Vagina (tissue), 2 donors: ENCODE measurements at regions not wholly inside any gene's neighbourhood (a gene's known extent, or its start where the extent isn't known, plus 50 kb on each side); places are given as distances from the start of the nearest gene placed in this dataset.

Experiments
- DNase-seq, 2 donors: peaks; one replicate each; pipeline ENCODE4 v3.0.0-alpha.2; 2017; ENCODE audit errors: extremely low spot score in 2 of 2
- H3K27ac ChIP-seq: fragments of 200-600 bp; sonication (generic); one replicate; pipeline ENCODE4 v1.5.1; 2019
- H3K27me3 ChIP-seq: fragments of 200-600 bp; sonication (generic); one replicate; pipeline ENCODE4 v1.5.1; 2019
- H3K36me3 ChIP-seq, 2 donors: fragments of 200-600 bp; sonication (generic); one replicate each; pipeline ENCODE4 v1.5.1; 2017 to 2019
- H3K4me1 ChIP-seq: fragments of 200-600 bp; sonication (generic); one replicate; pipeline ENCODE4 v1.5.1; 2019
- H3K4me3 ChIP-seq, 2 donors: fragments of 200-600 bp; sonication (generic); 1 replicate in 1 of 2; 2 replicates in 1 of 2; pipeline ENCODE4 v1.5.1; 2016 to 2019
- H3K9me3 ChIP-seq: fragments of 200-600 bp; sonication (generic); one replicate; pipeline ENCODE4 v1.5.1; 2019
- POLR2A ChIP-seq, 2 donors: fragments of 450-650 bp; IDR thresholded peaks; one replicate each; pipeline ENCODE4 v1.6.1; 2017; ENCODE audit warnings: antibody characterized with exemption in 2 of 2, mild to moderate bottlenecking in 2 of 2, moderate library complexity in 2 of 2
- POLR2AphosphoS5 ChIP-seq, 2 donors: sonication (generic); formaldehyde crosslinking; IDR thresholded peaks; one replicate each; pipeline ENCODE4 v1.9.0; 2017; ENCODE audit warnings: antibody characterized with exemption in 2 of 2, mild to moderate bottlenecking in 2 of 2, low read depth in 1 of 2; ENCODE audit not compliant: insufficient read depth in 1 of 2
- intact Hi-C: fragments of 100-400 bp; cut with DNase I; formaldehyde crosslinking; loops from one replicate; pipeline ENCODE4 v1.15.1; 2023
- TF ChIP-seq, protein P1 (sequence below), 3 experiments: fragments of 450-650 bp in 2 of 3; fragments of 200-600 bp in 1 of 3; sonication (generic) in 1 of 3; IDR thresholded peaks; one replicate each; pipeline ENCODE4 v1.5.1; 2017 to 2019; ENCODE audit warnings: antibody characterized with exemption in 3 of 3, mild to moderate bottlenecking in 2 of 3, moderate library complexity in 2 of 3

GRCh38 chr3:54071601-54072000 is 50.8 kb upstream of the CACNA2D3 start:
- Histone ChIP-seq H3K4me3 (no peak overlapping the region), H3K27ac (no peak overlapping the region), H3K9me3 (peaks cover 11% of the 10 kb centered on the region), H3K27me3 (no peaks in the 10 kb centered on the region), H3K36me3 (no peaks in the 10 kb centered on the region), H3K4me1 (no peaks in the 10 kb centered on the region)
- DNase-seq, result no peak
- intact Hi-C loops, result no loop called here
- TF ChIP-seq POLR2AphosphoS5 (IDR thresholded peaks at IDR 0.05; ENCODE audit: insufficient read depth in 1 of 2, low read depth in 1 of 2) (no peak), POLR2A (IDR thresholded peaks at IDR 0.05) (no peak)
- TF ChIP-seq, protein P1, sequence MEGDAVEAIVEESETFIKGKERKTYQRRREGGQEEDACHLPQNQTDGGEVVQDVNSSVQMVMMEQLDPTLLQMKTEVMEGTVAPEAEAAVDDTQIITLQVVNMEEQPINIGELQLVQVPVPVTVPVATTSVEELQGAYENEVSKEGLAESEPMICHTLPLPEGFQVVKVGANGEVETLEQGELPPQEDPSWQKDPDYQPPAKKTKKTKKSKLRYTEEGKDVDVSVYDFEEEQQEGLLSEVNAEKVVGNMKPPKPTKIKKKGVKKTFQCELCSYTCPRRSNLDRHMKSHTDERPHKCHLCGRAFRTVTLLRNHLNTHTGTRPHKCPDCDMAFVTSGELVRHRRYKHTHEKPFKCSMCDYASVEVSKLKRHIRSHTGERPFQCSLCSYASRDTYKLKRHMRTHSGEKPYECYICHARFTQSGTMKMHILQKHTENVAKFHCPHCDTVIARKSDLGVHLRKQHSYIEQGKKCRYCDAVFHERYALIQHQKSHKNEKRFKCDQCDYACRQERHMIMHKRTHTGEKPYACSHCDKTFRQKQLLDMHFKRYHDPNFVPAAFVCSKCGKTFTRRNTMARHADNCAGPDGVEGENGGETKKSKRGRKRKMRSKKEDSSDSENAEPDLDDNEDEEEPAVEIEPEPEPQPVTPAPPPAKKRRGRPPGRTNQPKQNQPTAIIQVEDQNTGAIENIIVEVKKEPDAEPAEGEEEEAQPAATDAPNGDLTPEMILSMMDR (IDR thresholded peaks at IDR 0.05), result no peak

DNA sequence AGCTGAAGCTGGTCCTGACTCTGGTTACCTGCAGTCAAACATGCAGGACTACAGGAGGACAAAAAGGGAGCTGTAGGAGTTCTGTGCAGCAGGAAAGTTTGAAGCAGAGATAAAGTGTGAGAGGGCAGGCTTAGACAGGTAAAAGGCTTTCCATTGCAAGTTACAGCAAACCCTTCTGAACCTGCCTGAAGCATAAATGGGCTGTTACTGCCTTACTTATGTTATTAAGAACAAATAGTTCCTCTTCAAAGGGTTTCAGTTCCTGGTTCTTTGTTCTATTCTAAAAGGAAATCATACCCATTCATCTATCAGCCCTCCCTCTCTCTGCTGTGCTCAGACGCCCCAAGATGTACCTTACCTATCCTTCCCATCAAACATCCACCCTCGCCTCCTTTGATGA is 52.4 kb upstream of the CACNA2D3 start:
- TF ChIP-seq, protein P1 (IDR thresholded peaks at IDR 0.05), result no peak
- TF ChIP-seq POLR2A (IDR thresholded peaks at IDR 0.05) (no peak), POLR2AphosphoS5 (IDR thresholded peaks at IDR 0.05; ENCODE audit: insufficient read depth in 1 of 2, low read depth in 1 of 2) (no peak)
- Histone ChIP-seq H3K9me3 (peaks cover 11% of the 10 kb centered on the region), H3K27ac (no peak overlapping the region), H3K36me3 (no peaks in the 10 kb centered on the region), H3K27me3 (no peaks in the 10 kb centered on the region), H3K4me3 (no peak overlapping the region), H3K4me1 (no peaks in the 10 kb centered on the region)
- no peak for DNase-seq
- intact Hi-C loops, result no loop called here

- H3K4me1 ChIP-seq, result no peaks in the 10 kb centered on the region
- no peaks in the 10 kb centered on the region for H3K36me3 ChIP-seq
- intact Hi-C loops, result no loop called here
- no peaks in the 10 kb centered on the region for H3K27me3 ChIP-seq
- H3K27ac ChIP-seq, result no peak overlapping the region
- peaks cover 11% of the 10 kb centered on the region for H3K9me3 ChIP-seq
- no peak overlapping the region for H3K4me3 ChIP-seq
- no peak for TF ChIP-seq POLR2A (IDR thresholded peaks at IDR 0.05)
- TF ChIP-seq, protein P1 (IDR thresholded peaks at IDR 0.05), result no peak
- no peak for TF ChIP-seq POLR2AphosphoS5 (IDR thresholded peaks at IDR 0.05; ENCODE audit: insufficient read depth in 1 of 2, low read depth in 1 of 2)
- DNase-seq, result no peak
Observed at GRCh38 chr3:54067055-54067698, 55.2 kb upstream of the CACNA2D3 start.

DNA sequence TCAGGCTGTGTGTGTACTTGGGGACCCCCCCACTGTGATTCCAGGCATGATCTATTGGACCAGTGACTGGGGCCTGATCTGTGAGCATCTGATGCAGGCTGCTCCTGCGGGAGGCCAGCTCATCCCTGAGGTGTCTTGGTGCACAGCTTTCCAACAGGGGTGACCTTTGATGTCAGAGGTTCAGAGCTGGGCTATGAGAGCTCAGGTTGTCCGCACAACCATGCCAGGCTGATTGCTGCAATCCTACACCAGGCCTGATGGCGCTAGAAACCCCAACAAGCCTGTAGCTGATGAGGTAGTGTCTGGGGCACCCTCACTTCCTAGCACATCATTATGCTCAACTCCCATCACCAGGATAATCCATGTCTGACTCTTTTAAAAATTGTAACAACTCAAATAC is 56.1 kb upstream of the CACNA2D3 start:
- no peak for DNase-seq
- Histone ChIP-seq H3K4me3 (no peak overlapping the region), H3K9me3 (peaks cover 11% of the 10 kb centered on the region), H3K27ac (no peak overlapping the region), H3K27me3 (no peaks in the 10 kb centered on the region), H3K4me1 (no peaks in the 10 kb centered on the region), H3K36me3 (no peaks in the 10 kb centered on the region)
- intact Hi-C loops, result no loop called here
- TF ChIP-seq, protein P1 (IDR thresholded peaks at IDR 0.05), result no peak
- no peak for TF ChIP-seq POLR2A (IDR thresholded peaks at IDR 0.05)
- no peak for TF ChIP-seq POLR2AphosphoS5 (IDR thresholded peaks at IDR 0.05; ENCODE audit: insufficient read depth in 1 of 2, low read depth in 1 of 2)

- Histone ChIP-seq H3K27ac (no peak overlapping the region), H3K27me3 (no peaks in the 10 kb centered on the region), H3K4me1 (no peaks in the 10 kb centered on the region), H3K4me3 (no peak overlapping the region), H3K9me3 (peaks cover 6% of the 10 kb centered on the region), H3K36me3 (no peaks in the 10 kb centered on the region)
- intact Hi-C loops, result no loop called here
- no peak for DNase-seq
- TF ChIP-seq POLR2AphosphoS5 (IDR thresholded peaks at IDR 0.05; ENCODE audit: insufficient read depth in 1 of 2, low read depth in 1 of 2), result no peak
- TF ChIP-seq POLR2A (IDR thresholded peaks at IDR 0.05), result no peak
- TF ChIP-seq, protein P1 (IDR thresholded peaks at IDR 0.05), result no peak
Observed at GRCh38 chr3:54065586-54065985, 56.8 kb upstream of the CACNA2D3 start.
